Kidney epithelial cell (primary cell): ENCODE measurements at regions not wholly inside any gene's neighbourhood (a gene's known extent, or its start where the extent isn't known, plus 50 kb on each side); places are given as distances from the start of the nearest gene placed in this dataset.
A peak's percentile ranks its signal among the peaks of the same experiment; 100 is the strongest.

Source experiments
- DNase-seq: peaks from one replicate; pipeline ENCODE4 v3.0.0-alpha.2; 2010; ENCODE audit warnings: low read depth
- H3K27me3 ChIP-seq: 2 replicates; pipeline ENCODE4 v1.6.0; 2011; ENCODE audit warnings: low read length; ENCODE audit not compliant: control insufficient read depth, insufficient read depth
- H3K36me3 ChIP-seq: 2 replicates; pipeline ENCODE4 v1.5.1; 2011; ENCODE audit warnings: low read length; ENCODE audit not compliant: control insufficient read depth, insufficient read depth
- H3K4me3 ChIP-seq: 2 replicates; pipeline ENCODE4 v1.5.1; 2011; ENCODE audit warnings: low read depth, mild to moderate bottlenecking, control low read depth, low read length
- TF ChIP-seq, protein P1 (sequence below): IDR thresholded peaks from 2 replicates; pipeline ENCODE4 v1.5.1; 2011; ENCODE audit warnings: mild to moderate bottlenecking, moderate library complexity, low read length, control low read depth, inconsistent platforms; ENCODE audit not compliant: insufficient read depth, poor library complexity, severe bottlenecking

GRCh38 chr4:89599026-89599425 lies 237.9 kb downstream of the SNCA start:
- TF ChIP-seq, protein P1, sequence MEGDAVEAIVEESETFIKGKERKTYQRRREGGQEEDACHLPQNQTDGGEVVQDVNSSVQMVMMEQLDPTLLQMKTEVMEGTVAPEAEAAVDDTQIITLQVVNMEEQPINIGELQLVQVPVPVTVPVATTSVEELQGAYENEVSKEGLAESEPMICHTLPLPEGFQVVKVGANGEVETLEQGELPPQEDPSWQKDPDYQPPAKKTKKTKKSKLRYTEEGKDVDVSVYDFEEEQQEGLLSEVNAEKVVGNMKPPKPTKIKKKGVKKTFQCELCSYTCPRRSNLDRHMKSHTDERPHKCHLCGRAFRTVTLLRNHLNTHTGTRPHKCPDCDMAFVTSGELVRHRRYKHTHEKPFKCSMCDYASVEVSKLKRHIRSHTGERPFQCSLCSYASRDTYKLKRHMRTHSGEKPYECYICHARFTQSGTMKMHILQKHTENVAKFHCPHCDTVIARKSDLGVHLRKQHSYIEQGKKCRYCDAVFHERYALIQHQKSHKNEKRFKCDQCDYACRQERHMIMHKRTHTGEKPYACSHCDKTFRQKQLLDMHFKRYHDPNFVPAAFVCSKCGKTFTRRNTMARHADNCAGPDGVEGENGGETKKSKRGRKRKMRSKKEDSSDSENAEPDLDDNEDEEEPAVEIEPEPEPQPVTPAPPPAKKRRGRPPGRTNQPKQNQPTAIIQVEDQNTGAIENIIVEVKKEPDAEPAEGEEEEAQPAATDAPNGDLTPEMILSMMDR: no peak
- Histone ChIP-seq H3K36me3 (no peaks in the 10 kb centered on the region), H3K4me3 (no peak overlapping the region), H3K27me3 (no peaks in the 10 kb centered on the region)
- DNase-seq: no peak

DNA sequence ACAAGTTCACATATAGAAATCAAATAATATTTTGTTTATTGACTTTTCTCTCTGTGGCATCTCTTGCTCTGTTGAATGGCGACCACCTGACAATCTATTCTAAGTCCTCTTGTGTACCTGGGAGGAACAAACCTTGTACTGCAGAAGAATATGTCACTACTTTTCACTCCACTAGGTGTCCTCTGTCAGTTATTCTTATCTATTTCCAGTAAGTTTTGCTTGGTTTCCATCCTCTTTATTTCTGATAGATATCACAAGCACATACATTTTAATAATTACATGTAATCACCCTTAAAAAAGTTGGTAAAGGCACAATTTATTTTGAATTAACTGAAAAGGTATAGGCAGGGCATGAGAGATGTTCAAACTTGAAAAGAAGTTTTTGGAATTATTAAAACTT lies 238.4 kb downstream of the SNCA start:
- DNase-seq: no peak
- Histone ChIP-seq H3K4me3 (no peak overlapping the region), H3K27me3 (no peaks in the 10 kb centered on the region), H3K36me3 (no peaks in the 10 kb centered on the region)
- TF ChIP-seq, protein P1: peak; percentile 60

- H3K27me3 ChIP-seq: no peaks in the 10 kb centered on the region
- H3K36me3 ChIP-seq: no peaks in the 10 kb centered on the region
- DNase-seq: no peak
- TF ChIP-seq, protein P1: no peak
- H3K4me3 ChIP-seq: no peak overlapping the region
Observed at GRCh38 chr4:89595125-89595789, 241.7 kb downstream of the SNCA start.

GRCh38 chr4:89590128-89590527 lies 246.8 kb downstream of the SNCA start:
- no peak for DNase-seq
- H3K27me3 ChIP-seq: no peaks in the 10 kb centered on the region
- H3K4me3 ChIP-seq: no peak overlapping the region
- H3K36me3 ChIP-seq: no peaks in the 10 kb centered on the region
- TF ChIP-seq, protein P1: no peak

DNA sequence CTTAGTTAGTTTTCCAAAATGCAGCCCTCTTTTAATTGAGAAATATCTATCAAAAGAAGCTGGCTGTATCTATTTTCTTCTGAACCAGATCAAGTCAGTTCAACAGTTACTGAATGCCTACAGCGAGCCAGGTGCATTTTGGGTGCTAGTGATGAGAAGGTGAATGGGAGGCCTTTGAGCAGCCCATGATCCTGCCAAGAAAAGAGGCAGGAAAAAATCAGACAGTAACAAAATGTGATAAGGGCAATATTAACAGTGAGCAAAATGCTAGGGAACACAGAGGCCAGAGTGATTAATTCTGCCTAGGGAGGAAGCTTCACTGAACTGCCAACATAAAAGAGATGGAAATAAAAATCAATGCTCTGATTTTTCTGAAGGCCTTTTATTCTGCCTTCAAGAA lies 248.5 kb downstream of the SNCA start:
- H3K36me3 ChIP-seq: no peaks in the 10 kb centered on the region
- TF ChIP-seq, protein P1: no peak
- no peak overlapping the region for H3K4me3 ChIP-seq
- no peaks in the 10 kb centered on the region for H3K27me3 ChIP-seq
- no peak for DNase-seq

- DNase-seq: no peak
- Histone ChIP-seq H3K4me3 (no peak overlapping the region), H3K36me3 (no peaks in the 10 kb centered on the region), H3K27me3 (no peaks in the 10 kb centered on the region)
- TF ChIP-seq, protein P1: no peak
Observed at GRCh38 chr4:89587364-89587763, 249.6 kb downstream of the SNCA start.
